DOHH2 (cell line): ENCODE measurements at regions not wholly inside any gene's neighbourhood (a gene's known extent, or its start where the extent isn't known, plus 50 kb on each side); places are given as distances from the start of the nearest gene placed in this dataset.

Experiments used
- H3F3A ChIP-seq: fragments of 200-600 bp; sonication (generic), shearing (Covaris generic); 2 replicates; pipeline ENCODE4 v1.6.0; 2016; ENCODE audit warnings: antibody characterized with exemption, mild to moderate bottlenecking; ENCODE audit not compliant: control insufficient read depth, insufficient read depth
- H3K27ac ChIP-seq: fragments of 200-600 bp; sonication (generic); 2 replicates; pipeline ENCODE4 v1.5.1; 2014; ENCODE audit warnings: low read depth, mild to moderate bottlenecking, low read length, moderate library complexity
- H3K27me3 ChIP-seq: fragments of 200-600 bp; sonication (generic); 2 replicates; pipeline ENCODE4 v1.6.1; 2014; ENCODE audit warnings: mild to moderate bottlenecking, low read length, mixed read lengths; ENCODE audit not compliant: control insufficient read depth
- H3K36me3 ChIP-seq: fragments of 200-600 bp; sonication (generic); 2 replicates; pipeline ENCODE4 v1.6.1; 2014; ENCODE audit warnings: mild to moderate bottlenecking, low read length, moderate library complexity, mixed read lengths; ENCODE audit not compliant: control insufficient read depth
- H3K4me1 ChIP-seq: fragments of 200-600 bp; sonication (generic); 2 replicates; pipeline ENCODE4 v1.6.1; 2014; ENCODE audit warnings: mild to moderate bottlenecking, low read length, mixed read lengths; ENCODE audit not compliant: control insufficient read depth
- H3K4me2 ChIP-seq: fragments of 200-600 bp; sonication (generic); 2 replicates; pipeline ENCODE4 v1.6.0; 2014; ENCODE audit warnings: mild to moderate bottlenecking, low read length, moderate library complexity
- H3K4me3 ChIP-seq: fragments of 200-600 bp; sonication (generic); 2 replicates; pipeline ENCODE4 v1.5.1; 2014; ENCODE audit warnings: mild to moderate bottlenecking, low read length, mixed read lengths
- H3K79me2 ChIP-seq: fragments of 200-600 bp; sonication (generic); 2 replicates; pipeline ENCODE4 v1.6.1; 2014; ENCODE audit warnings: mild to moderate bottlenecking, low read length, mixed read lengths; ENCODE audit not compliant: control insufficient read depth
- H3K9me2 ChIP-seq: fragments of 200-600 bp; sonication (generic); replicated peaks from 2 replicates; pipeline ENCODE4 v1.6.1; 2014; ENCODE audit warnings: mild to moderate bottlenecking, low read length, mixed read lengths; ENCODE audit not compliant: control insufficient read depth
- H3K9me3 ChIP-seq: fragments of 200-600 bp; sonication (generic); 2 replicates; pipeline ENCODE4 v1.6.1; 2014; ENCODE audit warnings: antibody characterized with exemption, low read length, mixed read lengths; ENCODE audit not compliant: control insufficient read depth, insufficient read depth
- H4K20me1 ChIP-seq: fragments of 200-600 bp; sonication (generic); 2 replicates; pipeline ENCODE4 v1.6.0; 2014; ENCODE audit warnings: low read depth, mild to moderate bottlenecking, antibody characterized with exemption, low read length, moderate library complexity; ENCODE audit not compliant: control insufficient read depth, insufficient read depth
- CTCF ChIP-seq: fragments of 200-600 bp; sonication (generic); IDR thresholded peaks from one replicate; pipeline ENCODE4 v1.5.1; 2014; ENCODE audit warnings: antibody characterized with exemption, mild to moderate bottlenecking, low read depth, low read length; ENCODE audit not compliant: poor library complexity, severe bottlenecking
- EZH2phosphoT487 ChIP-seq: fragments of 200-600 bp; sonication (generic); IDR thresholded peaks from 2 replicates; pipeline ENCODE4 v1.6.1; 2017; ENCODE audit warnings: borderline replicate concordance, mild to moderate bottlenecking, antibody characterized with exemption, low read length, moderate library complexity, mixed read lengths

GRCh38 chr12:126418400-126418799 is 1353.2 kb downstream of the AACS start:
- TF ChIP-seq EZH2phosphoT487 (no peak), CTCF (no peak)

GRCh38 chr12:126419131-126419530 is 1353.9 kb downstream of the AACS start:
- H3K9me2 ChIP-seq: no peaks in the 10 kb centered on the region
- H3K36me3 ChIP-seq: no peaks in the 10 kb centered on the region
- H3F3A ChIP-seq: no peaks in the 10 kb centered on the region
- no peak overlapping the region for H3K27ac ChIP-seq
- H3K4me2 ChIP-seq: no peak overlapping the region
- no peaks in the 10 kb centered on the region for H3K4me1 ChIP-seq
- no peak overlapping the region for H3K4me3 ChIP-seq
- no peaks in the 10 kb centered on the region for H3K9me3 ChIP-seq
- no peaks in the 10 kb centered on the region for H3K27me3 ChIP-seq
- no peaks in the 10 kb centered on the region for H4K20me1 ChIP-seq
- H3K79me2 ChIP-seq: no peaks in the 10 kb centered on the region
- TF ChIP-seq EZH2phosphoT487: no peak
- no peak for TF ChIP-seq CTCF

More at GRCh38 chr12:126418400-126418799, 1353.2 kb downstream of the AACS start:
- Histone ChIP-seq H4K20me1 (no peaks in the 10 kb centered on the region), H3K27ac (no peak overlapping the region), H3K4me2 (no peak overlapping the region), H3K27me3 (no peaks in the 10 kb centered on the region), H3K9me3 (no peaks in the 10 kb centered on the region), H3K36me3 (no peaks in the 10 kb centered on the region), H3K4me1 (no peaks in the 10 kb centered on the region), H3K4me3 (no peak overlapping the region), H3F3A (no peaks in the 10 kb centered on the region), H3K79me2 (no peaks in the 10 kb centered on the region), H3K9me2 (no peaks in the 10 kb centered on the region)

- Histone ChIP-seq H3K9me2 (no peaks in the 10 kb centered on the region), H3K79me2 (no peaks in the 10 kb centered on the region), H3K4me2 (no peak overlapping the region), H3F3A (no peaks in the 10 kb centered on the region), H3K36me3 (no peaks in the 10 kb centered on the region), H3K27me3 (no peaks in the 10 kb centered on the region), H4K20me1 (no peaks in the 10 kb centered on the region), H3K4me1 (no peaks in the 10 kb centered on the region), H3K27ac (no peak overlapping the region), H3K4me3 (no peak overlapping the region), H3K9me3 (no peaks in the 10 kb centered on the region)
- TF ChIP-seq EZH2phosphoT487 (no peak), CTCF (no peak)
Measured at GRCh38 chr12:126424696-126425095, 1359.5 kb downstream of the AACS start.

- Histone ChIP-seq H3F3A (no peaks in the 10 kb centered on the region), H3K9me3 (no peaks in the 10 kb centered on the region)
Measured at GRCh38 chr12:126425264-126425663, 1360.0 kb downstream of the AACS start.

More at GRCh38 chr12:126425264-126425663, 1360.0 kb downstream of the AACS start:
- TF ChIP-seq CTCF (no peak), EZH2phosphoT487 (no peak)
- Histone ChIP-seq H3K27ac (no peak overlapping the region), H3K4me1 (no peaks in the 10 kb centered on the region), H3K36me3 (no peaks in the 10 kb centered on the region), H4K20me1 (no peaks in the 10 kb centered on the region), H3K27me3 (no peaks in the 10 kb centered on the region), H3K79me2 (no peaks in the 10 kb centered on the region), H3K4me2 (no peak overlapping the region), H3K4me3 (no peak overlapping the region), H3K9me2 (no peaks in the 10 kb centered on the region)
